Neural progenitor cell (in vitro differentiated cells): ENCODE measurements at regions not wholly inside any gene's neighbourhood (a gene's known extent, or its start where the extent isn't known, plus 50 kb on each side); places are given as distances from the start of the nearest gene placed in this dataset.
"Not testable (repeated sequence)": the region's sequence is repeated elsewhere in the genome, so short reads cannot be mapped to it uniquely, and the experiment has no call there.

Experiments used
- CTCF ChIP-seq: fragments of 200-600 bp; sonication (generic); IDR thresholded peaks from 2 replicates; pipeline ENCODE4 v1.5.1; 2017; ENCODE audit warnings: antibody characterized with exemption, mild to moderate bottlenecking
- EZH2 ChIP-seq: fragments of 200-600 bp; sonication (generic); IDR thresholded peaks from 2 replicates; pipeline ENCODE4 v1.6.1; 2017; ENCODE audit warnings: antibody characterized with exemption, mild to moderate bottlenecking, moderate library complexity
- EZH2phosphoT487 ChIP-seq: fragments of 200-600 bp; sonication (generic); IDR thresholded peaks from 2 replicates; pipeline ENCODE4 v1.6.1; 2017; ENCODE audit warnings: antibody characterized with exemption

- not testable (repeated sequence) for TF ChIP-seq CTCF, EZH2, EZH2phosphoT487
Observed at GRCh38 chr2:183916041-183916440, 682.3 kb upstream of the ZNF804A start.
